ENCODE measurements at regions not wholly inside any gene's neighbourhood (a gene's known extent, or its start where the extent isn't known, plus 50 kb on each side); places are given as distances from the start of the nearest gene placed in this dataset.

- no peak for ATAC-seq
- TF ChIP-seq ESRRG (CRISPR knock-in tag; IDR thresholded peaks at IDR 0.05) (no peak), ZC3H10 (CRISPR knock-in tag; IDR thresholded peaks at IDR 0.05) (no peak), CSDC2 (CRISPR knock-in tag; IDR thresholded peaks at IDR 0.05) (no peak), CSRNP3 (CRISPR knock-in tag; IDR thresholded peaks at IDR 0.05) (no peak), ZFP30 (CRISPR knock-in tag; IDR thresholded peaks at IDR 0.05) (no peak), ZNF70 (CRISPR knock-in tag; IDR thresholded peaks at IDR 0.05) (no peak), ISL1 (CRISPR knock-in tag; IDR thresholded peaks at IDR 0.05) (no peak), ZNF8 (CRISPR knock-in tag; IDR thresholded peaks at IDR 0.05) (no peak), RARB (CRISPR knock-in tag; IDR thresholded peaks at IDR 0.05) (no peak), OSR1 (CRISPR knock-in tag; IDR thresholded peaks at IDR 0.05) (no peak), SNAI2 (CRISPR knock-in tag; IDR thresholded peaks at IDR 0.05) (no peak), GLIS3 (CRISPR knock-in tag; IDR thresholded peaks at IDR 0.05) (no peak), TOX (CRISPR knock-in tag; IDR thresholded peaks at IDR 0.05; ENCODE audit: borderline replicate concordance) (no peak), BACH2 (CRISPR knock-in tag; IDR thresholded peaks at IDR 0.05; ENCODE audit: borderline replicate concordance) (no peak), ZNF565 (CRISPR knock-in tag; conservative IDR thresholded peaks at IDR 0.05; ENCODE audit: low read depth) (no peak)
- TF ChIP-seq, protein P1, sequence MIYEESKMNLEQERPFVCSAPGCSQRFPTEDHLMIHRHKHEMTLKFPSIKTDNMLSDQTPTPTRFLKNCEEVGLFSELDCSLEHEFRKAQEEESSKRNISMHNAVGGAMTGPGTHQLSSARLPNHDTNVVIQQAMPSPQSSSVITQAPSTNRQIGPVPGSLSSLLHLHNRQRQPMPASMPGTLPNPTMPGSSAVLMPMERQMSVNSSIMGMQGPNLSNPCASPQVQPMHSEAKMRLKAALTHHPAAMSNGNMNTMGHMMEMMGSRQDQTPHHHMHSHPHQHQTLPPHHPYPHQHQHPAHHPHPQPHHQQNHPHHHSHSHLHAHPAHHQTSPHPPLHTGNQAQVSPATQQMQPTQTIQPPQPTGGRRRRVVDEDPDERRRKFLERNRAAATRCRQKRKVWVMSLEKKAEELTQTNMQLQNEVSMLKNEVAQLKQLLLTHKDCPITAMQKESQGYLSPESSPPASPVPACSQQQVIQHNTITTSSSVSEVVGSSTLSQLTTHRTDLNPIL (CRISPR knock-in tag; IDR thresholded peaks at IDR 0.05; ENCODE audit: low read depth) = no peak
- TF ChIP-seq, protein P2, sequence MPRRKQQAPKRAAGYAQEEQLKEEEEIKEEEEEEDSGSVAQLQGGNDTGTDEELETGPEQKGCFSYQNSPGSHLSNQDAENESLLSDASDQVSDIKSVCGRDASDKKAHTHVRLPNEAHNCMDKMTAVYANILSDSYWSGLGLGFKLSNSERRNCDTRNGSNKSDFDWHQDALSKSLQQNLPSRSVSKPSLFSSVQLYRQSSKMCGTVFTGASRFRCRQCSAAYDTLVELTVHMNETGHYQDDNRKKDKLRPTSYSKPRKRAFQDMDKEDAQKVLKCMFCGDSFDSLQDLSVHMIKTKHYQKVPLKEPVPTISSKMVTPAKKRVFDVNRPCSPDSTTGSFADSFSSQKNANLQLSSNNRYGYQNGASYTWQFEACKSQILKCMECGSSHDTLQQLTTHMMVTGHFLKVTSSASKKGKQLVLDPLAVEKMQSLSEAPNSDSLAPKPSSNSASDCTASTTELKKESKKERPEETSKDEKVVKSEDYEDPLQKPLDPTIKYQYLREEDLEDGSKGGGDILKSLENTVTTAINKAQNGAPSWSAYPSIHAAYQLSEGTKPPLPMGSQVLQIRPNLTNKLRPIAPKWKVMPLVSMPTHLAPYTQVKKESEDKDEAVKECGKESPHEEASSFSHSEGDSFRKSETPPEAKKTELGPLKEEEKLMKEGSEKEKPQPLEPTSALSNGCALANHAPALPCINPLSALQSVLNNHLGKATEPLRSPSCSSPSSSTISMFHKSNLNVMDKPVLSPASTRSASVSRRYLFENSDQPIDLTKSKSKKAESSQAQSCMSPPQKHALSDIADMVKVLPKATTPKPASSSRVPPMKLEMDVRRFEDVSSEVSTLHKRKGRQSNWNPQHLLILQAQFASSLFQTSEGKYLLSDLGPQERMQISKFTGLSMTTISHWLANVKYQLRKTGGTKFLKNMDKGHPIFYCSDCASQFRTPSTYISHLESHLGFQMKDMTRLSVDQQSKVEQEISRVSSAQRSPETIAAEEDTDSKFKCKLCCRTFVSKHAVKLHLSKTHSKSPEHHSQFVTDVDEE (CRISPR knock-in tag; IDR thresholded peaks at IDR 0.05) = no peak
These were observed 54.9 kb upstream of the DPPA4 start for GRCh38 chr3:109392293-109392692.

GRCh38 chr3:109387621-109388020, 50.3 kb upstream of the DPPA4 start:
- TF ChIP-seq, protein P2 (CRISPR knock-in tag; IDR thresholded peaks at IDR 0.05) = no peak
- TF ChIP-seq POU6F1 (CRISPR knock-in tag; IDR thresholded peaks at IDR 0.05; ENCODE audit: borderline replicate concordance, low read depth) = no peak
- TF ChIP-seq ZNF8 (CRISPR knock-in tag; IDR thresholded peaks at IDR 0.05) = no peak
- ATAC-seq = no peak

GRCh38 chr3:109387201-109387600, 49.9 kb upstream of the DPPA4 start:
- no peak for ATAC-seq
- TF ChIP-seq ZNF565 (CRISPR knock-in tag; conservative IDR thresholded peaks at IDR 0.05; ENCODE audit: low read depth) = no peak
